Gastroesophageal sphincter (tissue), 4 donors: ENCODE measurements at regions not wholly inside any gene's neighbourhood (a gene's known extent, or its start where the extent isn't known, plus 50 kb on each side); places are given as distances from the start of the nearest gene placed in this dataset.

Experiments used
- ATAC-seq: fragments of 150-250 bp; one replicate; pipeline ENCODE4 v1.9.1; 2016; ENCODE audit warnings: mild to moderate bottlenecking, moderate library complexity
- H3K27ac ChIP-seq, 4 donors: fragments of 200-600 bp; sonication (generic) in 3 of 4; 1 replicate in 3 of 4; 2 replicates in 1 of 4; pipeline ENCODE4 v1.5.1; 2016 to 2019
- H3K27me3 ChIP-seq: fragments of 200-600 bp; sonication (generic); one replicate; pipeline ENCODE4 v1.5.1; 2019
- H3K36me3 ChIP-seq, 2 donors: fragments of 200-600 bp; sonication (generic); one replicate each; pipeline ENCODE4 v1.5.1; 2019; ENCODE audit warnings: control low read depth in 1 of 2
- H3K4me1 ChIP-seq, 3 donors: fragments of 200-600 bp; sonication (generic); 1 replicate in 2 of 3; 2 replicates in 1 of 3; pipeline ENCODE4 v1.5.1; 2016 to 2019; ENCODE audit warnings: control low read depth in 2 of 3
- H3K4me3 ChIP-seq, 2 donors: fragments of 200-600 bp; sonication (generic); one replicate each; pipeline ENCODE4 v1.5.1; 2019; ENCODE audit warnings: mild to moderate bottlenecking in 1 of 2, moderate library complexity in 1 of 2
- H3K9me3 ChIP-seq, 3 donors: fragments of 200-600 bp; sonication (generic); one replicate each; pipeline ENCODE4 v1.5.1; 2017 to 2019; ENCODE audit warnings: control low read depth in 2 of 3
- CTCF ChIP-seq, 4 experiments: fragments of 200-600 bp in 2 of 4; fragments of 450-650 bp in 2 of 4; sonication (generic) in 1 of 4; IDR thresholded peaks; one replicate each; pipeline ENCODE4 v1.5.1; 2017 to 2019; ENCODE audit warnings: antibody characterized with exemption in 4 of 4, mild to moderate bottlenecking in 2 of 4, moderate library complexity in 2 of 4
- EP300 ChIP-seq: sonication (generic); formaldehyde crosslinking; IDR thresholded peaks from one replicate; pipeline ENCODE4 v1.6.1; 2017; ENCODE audit warnings: antibody characterized with exemption, mild to moderate bottlenecking
- POLR2A ChIP-seq, 2 donors: fragments of 450-650 bp; IDR thresholded peaks; one replicate each; pipeline ENCODE4 v1.6.1; 2017; ENCODE audit warnings: antibody characterized with exemption in 2 of 2, mild to moderate bottlenecking in 2 of 2, moderate library complexity in 1 of 2
- POLR2AphosphoS5 ChIP-seq: sonication (generic); formaldehyde crosslinking; IDR thresholded peaks from one replicate; pipeline ENCODE4 v1.6.1; 2017; ENCODE audit warnings: antibody characterized with exemption
- WGBS, 2 donors: methylation state at CpG; one replicate each; pipeline ENCODE4 v1.1.5; 2018; ENCODE audit warnings: low coverage in 1 of 2; 5-methylcytosine and 5-hydroxymethylcytosine counted together

GRCh38 chr4:10245751-10246150 lies 129.2 kb upstream of the WDR1 start:
- Histone ChIP-seq H3K27me3 (no peaks in the 10 kb centered on the region), H3K27ac (no peak overlapping the region), H3K9me3 (no peaks in the 10 kb centered on the region), H3K4me1 (no peaks in the 10 kb centered on the region), H3K36me3 (no peaks in the 10 kb centered on the region), H3K4me3 (no peak overlapping the region)
- ATAC-seq: no peak
- TF ChIP-seq POLR2AphosphoS5 (no peak), EP300 (no peak), POLR2A (IDR thresholded peaks at IDR 0.05) (no peak), CTCF (IDR thresholded peaks at IDR 0.05) (no peak)
- 68 to 83% methylated on average over 7 of the region's 7 CpGs for WGBS, 2 donors

- Histone ChIP-seq H3K9me3 (no peaks in the 10 kb centered on the region), H3K36me3 (no peaks in the 10 kb centered on the region), H3K4me3 (no peak overlapping the region), H3K4me1 (no peaks in the 10 kb centered on the region), H3K27me3 (no peaks in the 10 kb centered on the region), H3K27ac (no peak overlapping the region)
- TF ChIP-seq POLR2AphosphoS5 (no peak), EP300 (no peak), CTCF (IDR thresholded peaks at IDR 0.05) (no peak), POLR2A (IDR thresholded peaks at IDR 0.05) (no peak)
- ATAC-seq: no peak
- 71 to 100% methylated on average over 1 to 2 of the region's 2 CpGs for WGBS, 2 donors
These were observed 127.3 kb upstream of the WDR1 start for GRCh38 chr4:10243856-10244255.

GRCh38 chr4:10240691-10241090 lies 124.1 kb upstream of the WDR1 start:
- Histone ChIP-seq H3K36me3 (no peaks in the 10 kb centered on the region), H3K27me3 (no peaks in the 10 kb centered on the region), H3K4me3 (no peak overlapping the region), H3K27ac (no peak overlapping the region), H3K4me1 (no peaks in the 10 kb centered on the region), H3K9me3 (no peaks in the 10 kb centered on the region)
- WGBS, 2 donors: 14 to 20% methylated on average over 1 of the region's 1 CpG
- ATAC-seq: no peak
- TF ChIP-seq CTCF (IDR thresholded peaks at IDR 0.05) (no peak), EP300 (no peak), POLR2AphosphoS5 (no peak), POLR2A (IDR thresholded peaks at IDR 0.05) (no peak)

- no peak for ATAC-seq
- no peaks in the 10 kb centered on the region for H3K4me1 ChIP-seq
- TF ChIP-seq CTCF (IDR thresholded peaks at IDR 0.05) (no peak), EP300 (no peak), POLR2A (IDR thresholded peaks at IDR 0.05) (no peak), POLR2AphosphoS5 (no peak)
- no peak overlapping the region for H3K4me3 ChIP-seq
- no peaks in the 10 kb centered on the region for H3K9me3 ChIP-seq
- WGBS, 2 donors: 43 to 60% methylated on average over 3 to 4 of the region's 7 CpGs
- no peak overlapping the region for H3K27ac ChIP-seq
- no peaks in the 10 kb centered on the region for H3K36me3 ChIP-seq
- no peaks in the 10 kb centered on the region for H3K27me3 ChIP-seq
These were observed 123.5 kb upstream of the WDR1 start for GRCh38 chr4:10239982-10240654.

GRCh38 chr4:10237131-10237530 lies 120.5 kb upstream of the WDR1 start:
- Histone ChIP-seq H3K27me3 (no peaks in the 10 kb centered on the region), H3K27ac (no peak overlapping the region), H3K36me3 (no peaks in the 10 kb centered on the region), H3K4me3 (no peak overlapping the region), H3K9me3 (no peaks in the 10 kb centered on the region), H3K4me1 (peaks cover 0 to 7% (median 5%) of the 10 kb centered on the region in 3 donors)
- 78% methylated on average over 1 of the region's 1 CpG; no CpG with 5 or more reads in 1 of the 2 donors for WGBS, 2 donors
- ATAC-seq: no peak
- no peak for TF ChIP-seq CTCF (IDR thresholded peaks at IDR 0.05)
- TF ChIP-seq POLR2AphosphoS5: no peak
- no peak for TF ChIP-seq EP300
- no peak for TF ChIP-seq POLR2A (IDR thresholded peaks at IDR 0.05)
